GM21390 (cell line): ENCODE measurements at regions not wholly inside any gene's neighbourhood (a gene's known extent, or its start where the extent isn't known, plus 50 kb on each side); places are given as distances from the start of the nearest gene placed in this dataset.
"Not testable (repeated sequence)": the region's sequence is repeated elsewhere in the genome, so short reads cannot be mapped to it uniquely, and the experiment has no call there.

Source experiments
- ATAC-seq: cut with Tn5 transposase; IDR thresholded peaks from one replicate; pipeline ENCODE4 v1.9.1; 2021; ENCODE audit not compliant: unreplicated experiment

GRCh38 chr12:89289720-89290119, 62.6 kb downstream of the DUSP6 start:
- no peak for ATAC-seq

GRCh38 chr12:89288959-89289358, 63.3 kb downstream of the DUSP6 start:
- ATAC-seq: no peak

- no peak for ATAC-seq
Observed at GRCh38 chr12:89286501-89286900, 65.8 kb downstream of the DUSP6 start.

- no peak for ATAC-seq
Observed at GRCh38 chr12:89281539-89281867, 70.8 kb downstream of the DUSP6 start.

- no peak for ATAC-seq
Observed at GRCh38 chr12:89280833-89281538, 71.3 kb downstream of the DUSP6 start.

- no peak for ATAC-seq
Observed at GRCh38 chr12:89279499-89279898, 72.8 kb downstream of the DUSP6 start.

GRCh38 chr12:89278862-89279261, 73.4 kb downstream of the DUSP6 start:
- no peak for ATAC-seq

GRCh38 chr12:89278169-89278568, 74.1 kb downstream of the DUSP6 start:
- ATAC-seq: no peak

GRCh38 chr12:89276860-89277259, 75.4 kb downstream of the DUSP6 start:
- ATAC-seq: no peak

GRCh38 chr12:89273525-89273924, 78.8 kb downstream of the DUSP6 start:
- ATAC-seq: no peak

GRCh38 chr12:89270548-89270947, 81.8 kb downstream of the DUSP6 start:
- no peak for ATAC-seq

- ATAC-seq: no peak
Observed at GRCh38 chr12:89269174-89269573, 83.1 kb downstream of the DUSP6 start.

- ATAC-seq: no peak
Observed at GRCh38 chr12:89267404-89267803, 84.9 kb downstream of the DUSP6 start.

- ATAC-seq: not testable (repeated sequence)
Observed at GRCh38 chr12:89266574-89267188, 85.6 kb downstream of the DUSP6 start.

- no peak for ATAC-seq
Observed at GRCh38 chr12:89264837-89265236, 87.5 kb downstream of the DUSP6 start.

- no peak for ATAC-seq
Observed at GRCh38 chr12:89263900-89264299, 88.4 kb downstream of the DUSP6 start.

- ATAC-seq: no peak
Observed at GRCh38 chr12:89262855-89263552, 89.3 kb downstream of the DUSP6 start.

GRCh38 chr12:89261982-89262381, 90.3 kb downstream of the DUSP6 start:
- ATAC-seq: no peak

GRCh38 chr12:89260841-89261637, 91.3 kb downstream of the DUSP6 start:
- ATAC-seq: no peak

- no peak for ATAC-seq
Observed at GRCh38 chr12:89259821-89260220, 92.5 kb downstream of the DUSP6 start.

- ATAC-seq: no peak
Observed at GRCh38 chr12:89258240-89258969, 93.9 kb downstream of the DUSP6 start.
